Mesenchymal stem cell (in vitro differentiated cells and primary cell): ENCODE measurements at regions not wholly inside any gene's neighbourhood (a gene's known extent, or its start where the extent isn't known, plus 50 kb on each side); places are given as distances from the start of the nearest gene placed in this dataset.

Experiments
- DNase-seq: peaks from one replicate; pipeline ENCODE4 v3.0.0-alpha.2; 2013
- H2AFZ ChIP-seq: one replicate; pipeline ENCODE4 v1.6.1; 2013; ENCODE audit warnings: low read depth, mild to moderate bottlenecking, control low read depth, inconsistent platforms, low read length, moderate library complexity
- H2AK5ac ChIP-seq: 2 replicates; pipeline ENCODE4 v1.6.1; 2013; ENCODE audit warnings: low read length, moderate library complexity, mild to moderate bottlenecking, inconsistent platforms; ENCODE audit not compliant: severe bottlenecking
- H2BK120ac ChIP-seq: one replicate; pipeline ENCODE4 v1.6.1; 2013; ENCODE audit warnings: low read depth, mild to moderate bottlenecking, inconsistent platforms, low read length, moderate library complexity
- H2BK12ac ChIP-seq, 2 experiments: one replicate each; pipeline ENCODE4 v1.6.1; 2013; ENCODE audit warnings: inconsistent platforms in 2 of 2, low read length in 2 of 2, mild to moderate bottlenecking in 2 of 2, moderate library complexity in 2 of 2, control low read depth in 1 of 2
- H2BK15ac ChIP-seq: one replicate; pipeline ENCODE4 v1.6.1; 2013; ENCODE audit warnings: mild to moderate bottlenecking, low read depth, inconsistent platforms; ENCODE audit not compliant: poor library complexity, severe bottlenecking
- H2BK5ac ChIP-seq: 2 replicates; pipeline ENCODE4 v1.6.1; 2013; ENCODE audit warnings: low read depth, mild to moderate bottlenecking, low read length, control low read depth, inconsistent platforms; ENCODE audit not compliant: poor library complexity, severe bottlenecking
- H3K14ac ChIP-seq, 2 experiments: one replicate each; pipeline ENCODE4 v1.6.1; 2013; ENCODE audit warnings: inconsistent platforms in 2 of 2, low read length in 2 of 2, control low read depth in 1 of 2, mild to moderate bottlenecking in 1 of 2, moderate library complexity in 1 of 2
- H3K18ac ChIP-seq, 2 experiments: one replicate each; pipeline ENCODE4 v1.6.1; 2013; ENCODE audit warnings: inconsistent platforms in 2 of 2, low read length in 2 of 2, control low read depth in 1 of 2, low read depth in 1 of 2, mild to moderate bottlenecking in 1 of 2
- H3K23ac ChIP-seq, 2 experiments: one replicate each; pipeline ENCODE4 v1.6.1; 2013; ENCODE audit warnings: inconsistent platforms in 2 of 2, low read length in 2 of 2, mild to moderate bottlenecking in 2 of 2, moderate library complexity in 2 of 2, control low read depth in 1 of 2
- H3K27ac ChIP-seq: 2 replicates; pipeline ENCODE4 v1.5.1; 2013; ENCODE audit warnings: mild to moderate bottlenecking, moderate library complexity, low read length, control low read depth, inconsistent platforms; ENCODE audit not compliant: poor library complexity, severe bottlenecking
- H3K27me3 ChIP-seq, 2 experiments: 2 replicates each; pipeline versions ENCODE4 v1.6.1 to v1.7.0; 2013; ENCODE audit warnings: low read length in 2 of 2, mild to moderate bottlenecking in 2 of 2, moderate library complexity in 2 of 2, control low read depth in 1 of 2, inconsistent platforms in 1 of 2; ENCODE audit not compliant: control insufficient read depth in 1 of 2, insufficient read depth in 1 of 2
- H3K36me3 ChIP-seq, 2 experiments: 2 replicates each; pipeline versions ENCODE4 v1.6.1 to v1.7.0; 2013; ENCODE audit warnings: low read length in 2 of 2, control low read depth in 1 of 2, inconsistent platforms in 1 of 2, low read depth in 1 of 2, mild to moderate bottlenecking in 1 of 2; ENCODE audit not compliant: insufficient read depth in 2 of 2, control insufficient read depth in 1 of 2
- H3K4ac ChIP-seq, 2 experiments: one replicate each; pipeline ENCODE4 v1.6.1; 2013; ENCODE audit warnings: inconsistent platforms in 2 of 2, low read length in 2 of 2, mild to moderate bottlenecking in 2 of 2, moderate library complexity in 2 of 2, control low read depth in 1 of 2, low read depth in 1 of 2
- H3K4me1 ChIP-seq: 2 replicates; pipeline ENCODE4 v1.6.1; 2013; ENCODE audit warnings: low read depth, low read length, control low read depth; ENCODE audit not compliant: control insufficient read depth, insufficient read depth
- H3K4me2 ChIP-seq: 2 replicates; pipeline ENCODE4 v1.6.1; 2013; ENCODE audit warnings: low read length, mild to moderate bottlenecking, inconsistent platforms; ENCODE audit not compliant: poor library complexity, severe bottlenecking
- H3K4me3 ChIP-seq, 2 experiments: 2 replicates each; pipeline versions ENCODE4 v1.5.1 to v1.7.0; 2013; ENCODE audit warnings: low read length in 2 of 2, mild to moderate bottlenecking in 2 of 2, control low read depth in 1 of 2, low read depth in 1 of 2; ENCODE audit not compliant: insufficient read depth in 1 of 2
- H3K79me1 ChIP-seq: replicated peaks from 2 replicates; pipeline ENCODE4 v1.6.1; 2013; ENCODE audit warnings: mild to moderate bottlenecking, control low read depth, low read length, inconsistent platforms; ENCODE audit not compliant: poor library complexity, severe bottlenecking
- H3K9ac ChIP-seq: 2 replicates; pipeline ENCODE4 v1.7.0; 2013; ENCODE audit warnings: mild to moderate bottlenecking, low read length, moderate library complexity
- H3K9me3 ChIP-seq: 2 replicates; pipeline ENCODE4 v1.7.0; 2013; ENCODE audit warnings: mild to moderate bottlenecking, low read length; ENCODE audit not compliant: control insufficient read depth
- H4K8ac ChIP-seq: one replicate; pipeline ENCODE4 v1.6.1; 2013; ENCODE audit warnings: inconsistent platforms, mild to moderate bottlenecking, low read length, moderate library complexity
- H4K91ac ChIP-seq: one replicate; pipeline ENCODE4 v1.6.1; 2013; ENCODE audit warnings: mild to moderate bottlenecking, low read length, inconsistent platforms
- WGBS: methylation state at CpG from one replicate; pipeline ENCODE4 v1.1.7; 2013; ENCODE audit warnings: mixed read lengths; 5-methylcytosine and 5-hydroxymethylcytosine counted together

- H4K8ac ChIP-seq = no peak overlapping the region
- no peak overlapping the region for H3K27ac ChIP-seq
- H2AFZ ChIP-seq = no peak overlapping the region
- H3K4me1 ChIP-seq = no peaks in the 10 kb centered on the region
- H3K4me2 ChIP-seq = no peak overlapping the region
- no peak overlapping the region for H2BK5ac ChIP-seq
- H3K14ac ChIP-seq = no peak overlapping the region
- no peak overlapping the region for H2BK120ac ChIP-seq
- no peak overlapping the region for H2BK12ac ChIP-seq
- no peaks in the 10 kb centered on the region for H3K79me1 ChIP-seq
- no peak overlapping the region for H3K9ac ChIP-seq
- peaks cover 13 to 40% of the 10 kb centered on the region in 2 experiments for H3K27me3 ChIP-seq
- no peak overlapping the region for H3K23ac ChIP-seq
- no peak overlapping the region for H2AK5ac ChIP-seq
- no peak overlapping the region for H3K4ac ChIP-seq
- no peak overlapping the region for H3K4me3 ChIP-seq
- DNase-seq = no peak
- no peaks in the 10 kb centered on the region for H3K36me3 ChIP-seq
- H3K9me3 ChIP-seq = no peaks in the 10 kb centered on the region
- WGBS = 89% methylated on average over 13 of the region's 15 CpGs
- H3K18ac ChIP-seq = no peak overlapping the region
- H2BK15ac ChIP-seq = no peak overlapping the region
- no peak overlapping the region for H4K91ac ChIP-seq
These were observed 99.4 kb upstream of the BCL11A start for GRCh38 chr2:60652832-60653340.

GRCh38 chr2:60657673-60658072 is 98.4 kb upstream of the PAPOLG start:
- Histone ChIP-seq H3K27ac (no peak overlapping the region), H3K4ac (no peak overlapping the region), H3K9me3 (no peaks in the 10 kb centered on the region), H3K23ac (no peak overlapping the region), H2BK5ac (no peak overlapping the region), H3K27me3 (peaks cover 8 to 20% of the 10 kb centered on the region in 2 experiments), H2BK120ac (no peak overlapping the region), H3K18ac (no peak overlapping the region), H4K91ac (no peak overlapping the region), H2AK5ac (no peak overlapping the region), H3K4me2 (no peak overlapping the region), H2BK15ac (no peak overlapping the region), H4K8ac (no peak overlapping the region), H2AFZ (no peak overlapping the region), H3K36me3 (no peaks in the 10 kb centered on the region), H3K4me3 (no peak overlapping the region), H3K14ac (no peak overlapping the region), H3K9ac (no peak overlapping the region), H3K79me1 (no peaks in the 10 kb centered on the region), H3K4me1 (no peaks in the 10 kb centered on the region), H2BK12ac (no peak overlapping the region)
- DNase-seq = no peak
- 84% methylated on average over 4 of the region's 4 CpGs for WGBS

DNA sequence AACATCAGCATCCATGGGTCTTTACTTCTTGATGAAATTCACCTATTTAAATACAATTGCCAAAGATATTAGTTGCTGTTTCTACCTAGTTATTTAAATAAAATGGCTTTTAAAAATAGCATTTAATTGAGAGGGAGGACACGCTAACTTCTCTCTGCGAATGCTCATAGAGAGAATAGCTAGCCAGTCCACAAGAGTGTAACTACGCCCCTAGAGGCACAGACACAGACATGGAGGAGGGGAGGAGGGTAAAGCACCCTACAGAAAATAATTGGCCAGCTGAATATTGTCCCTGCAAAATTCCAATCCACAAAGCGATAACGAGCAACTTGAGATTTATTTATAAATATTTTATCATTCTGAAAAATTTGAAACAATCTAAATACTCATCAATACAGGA is 97.0 kb upstream of the PAPOLG start:
- H3K14ac ChIP-seq = no peak overlapping the region
- H2BK15ac ChIP-seq = no peak overlapping the region
- H3K4ac ChIP-seq = no peak overlapping the region
- no peak overlapping the region for H2BK120ac ChIP-seq
- no peak overlapping the region for H3K23ac ChIP-seq
- H3K4me2 ChIP-seq = no peak overlapping the region
- no peak overlapping the region for H2AFZ ChIP-seq
- H4K91ac ChIP-seq = no peak overlapping the region
- no peaks in the 10 kb centered on the region for H3K4me1 ChIP-seq
- no peaks in the 10 kb centered on the region for H3K79me1 ChIP-seq
- no peak overlapping the region for H3K4me3 ChIP-seq
- WGBS = 81% methylated on average over 3 of the region's 5 CpGs
- H2AK5ac ChIP-seq = no peak overlapping the region
- H2BK5ac ChIP-seq = no peak overlapping the region
- H3K9me3 ChIP-seq = peaks cover 7% of the 10 kb centered on the region
- no peak for DNase-seq
- H3K9ac ChIP-seq = no peak overlapping the region
- H3K27me3 ChIP-seq = peaks cover 2 to 9% of the 10 kb centered on the region in 2 experiments
- no peak overlapping the region for H3K18ac ChIP-seq
- H2BK12ac ChIP-seq = no peak overlapping the region
- H4K8ac ChIP-seq = no peak overlapping the region
- H3K27ac ChIP-seq = no peak overlapping the region
- no peaks in the 10 kb centered on the region for H3K36me3 ChIP-seq

GRCh38 chr2:60661073-60661738 is 94.9 kb upstream of the PAPOLG start:
- no peaks in the 10 kb centered on the region for H3K36me3 ChIP-seq
- no peaks in the 10 kb centered on the region for H3K79me1 ChIP-seq
- H2BK120ac ChIP-seq = no peak overlapping the region
- no peak overlapping the region for H3K18ac ChIP-seq
- peaks cover 0 to 3% of the 10 kb centered on the region in 2 experiments for H3K27me3 ChIP-seq
- H3K23ac ChIP-seq = no peak overlapping the region
- H3K4me1 ChIP-seq = no peaks in the 10 kb centered on the region
- no peak overlapping the region for H3K14ac ChIP-seq
- no peak overlapping the region for H2BK5ac ChIP-seq
- H2BK15ac ChIP-seq = no peak overlapping the region
- H2AK5ac ChIP-seq = no peak overlapping the region
- no peak overlapping the region for H3K4ac ChIP-seq
- H3K9me3 ChIP-seq = peaks cover 7% of the 10 kb centered on the region
- no peak overlapping the region for H3K4me2 ChIP-seq
- H2AFZ ChIP-seq = no peak overlapping the region
- no peak overlapping the region for H3K9ac ChIP-seq
- H2BK12ac ChIP-seq = no peak overlapping the region
- no peak for DNase-seq
- no peak overlapping the region for H4K8ac ChIP-seq
- no peak overlapping the region for H3K4me3 ChIP-seq
- no peak overlapping the region for H3K27ac ChIP-seq
- H4K91ac ChIP-seq = no peak overlapping the region
- WGBS = 63% methylated on average over 1 of the region's 1 CpG
